HCT116 (cell line): ENCODE measurements at regions not wholly inside any gene's neighbourhood (a gene's known extent, or its start where the extent isn't known, plus 50 kb on each side); places are given as distances from the start of the nearest gene placed in this dataset.

Experiments
- ATAC-seq: fragments of 200-7000 bp; cut with Tn5 transposase; 2 replicates; pipeline ENCODE4 v1.9.1; 2020; ENCODE audit warnings: mild to moderate bottlenecking, moderate library complexity
- BruUV-seq: library from RNA; stranded (reverse); fragments of 400-500 nt; replicated peaks from 2 replicates; lab custom pipeline; 2021; lab: Mats Ljungman, UMichigan
- CTCF ChIA-PET: fragments of 300-600 bp; sonication (Branson Sonifier 250); formaldehyde crosslinking; loops from one replicate; lab custom pipeline; 2021; ENCODE audit warnings: antibody characterized with exemption; lab: Charles Lee
- POLR2A ChIA-PET: fragments of 300-600, 350-600 bp; sonication (Branson Sonifier 250); formaldehyde crosslinking; loops from one replicate; lab custom pipeline; 2021; ENCODE audit warnings: antibody characterized with exemption; lab: Charles Lee
- RAD21 ChIA-PET, 2 experiments: fragments of 300-600 bp; sonication (Branson Sonifier 250); formaldehyde crosslinking; loops; one replicate each; lab custom pipeline; 2023; ENCODE audit warnings: low total read pairs in 2 of 2; ENCODE audit not compliant: uncharacterized antibody in 2 of 2, unreplicated experiment in 2 of 2, low non-redundant PET in 1 of 2; lab: Charles Lee
- DNase-seq: peaks from one replicate; pipeline ENCODE4 v3.0.0-alpha.2; 2010; ENCODE audit warnings: low read depth, low spot score
- H2AFZ ChIP-seq: fragments of 200-600 bp; shearing (Covaris generic), sonication (generic); 2 replicates; pipeline ENCODE4 v1.6.1; 2017; ENCODE audit warnings: low read depth, mixed run types, mixed read lengths, antibody characterized with exemption, low read length; ENCODE audit not compliant: poor library complexity, severe bottlenecking
- H3K27ac ChIP-seq: 2 replicates; pipeline ENCODE4 v1.5.1; 2012; ENCODE audit warnings: low read depth, low read length
- H3K27me3 ChIP-seq: fragments of 200-600 bp; sonication (generic); 2 replicates; pipeline ENCODE4 v1.6.1; 2016; ENCODE audit warnings: mixed run types, low read length, mixed read lengths; ENCODE audit not compliant: insufficient read depth
- H3K36me3 ChIP-seq, 2 experiments: fragments of 200-500 bp in 1 of 2; fragments of 200-600 bp in 1 of 2; sonication (Bioruptor generic) in 1 of 2; sonication (generic) in 1 of 2; 2 replicates each; pipeline versions ENCODE4 v1.5.1 to v1.6.1; 2014 to 2016; ENCODE audit warnings: low read length in 2 of 2, inconsistent platforms in 1 of 2, mixed read lengths in 1 of 2, mixed run types in 1 of 2; ENCODE audit not compliant: insufficient read depth in 2 of 2, control insufficient read depth in 1 of 2
- H3K4me1 ChIP-seq, 2 experiments: fragments of 200-600 bp in 1 of 2; sonication (generic) in 1 of 2; 2 replicates each; pipeline versions ENCODE4 v1.5.1 to v1.6.1; 2012 to 2017; ENCODE audit warnings: low read length in 2 of 2, inconsistent platforms in 1 of 2, mild to moderate bottlenecking in 1 of 2, mixed read lengths in 1 of 2, mixed run types in 1 of 2, moderate library complexity in 1 of 2; ENCODE audit not compliant: insufficient read depth in 2 of 2, control insufficient read depth in 1 of 2
- H3K4me2 ChIP-seq: fragments of 200-600 bp; sonication (generic); 2 replicates; pipeline ENCODE4 v1.6.1; 2017; ENCODE audit warnings: mixed run types, low read length, mixed read lengths
- H3K4me3 ChIP-seq, 2 experiments: fragments of 200-600 bp in 1 of 2; sonication (generic) in 1 of 2; replicated peaks in 1 of 2; 2 replicates each; pipeline ENCODE4 v1.5.1; 2011 to 2016; ENCODE audit warnings: low read length in 2 of 2, control low read depth in 1 of 2, low read depth in 1 of 2, mild to moderate bottlenecking in 1 of 2, mixed read lengths in 1 of 2, mixed run types in 1 of 2
- H3K79me2 ChIP-seq: fragments of 200-600 bp; sonication (generic); 2 replicates; pipeline ENCODE4 v1.6.1; 2017; ENCODE audit warnings: mild to moderate bottlenecking, mixed run types, low read length, moderate library complexity, mixed read lengths; ENCODE audit not compliant: insufficient read depth
- H3K9ac ChIP-seq: fragments of 200-600 bp; sonication (generic); 2 replicates; pipeline ENCODE4 v1.6.1; 2016; ENCODE audit warnings: low read length, mixed read lengths
- H3K9me2 ChIP-seq: fragments of 200-600 bp; sonication (generic), shearing (Covaris generic); 2 replicates; pipeline ENCODE4 v1.6.1; 2017; ENCODE audit warnings: mixed run types, mild to moderate bottlenecking, moderate library complexity; ENCODE audit not compliant: insufficient read depth
- H3K9me3 ChIP-seq, 2 experiments: fragments of 200-500 bp in 1 of 2; fragments of 200-600 bp in 1 of 2; sonication (Bioruptor generic) in 1 of 2; sonication (generic) in 1 of 2; 2 replicates each; pipeline ENCODE4 v1.6.1; 2014 to 2017; ENCODE audit warnings: low read length in 2 of 2, mixed read lengths in 2 of 2, inconsistent platforms in 1 of 2, low read depth in 1 of 2, mild to moderate bottlenecking in 1 of 2, mixed run types in 1 of 2, moderate library complexity in 1 of 2; ENCODE audit not compliant: control insufficient read depth in 1 of 2, insufficient read depth in 1 of 2
- H4K20me1 ChIP-seq: fragments of 200-600 bp; sonication (generic), shearing (Covaris generic); 2 replicates; pipeline ENCODE4 v1.6.1; 2017; ENCODE audit warnings: mixed run types, mild to moderate bottlenecking, moderate library complexity; ENCODE audit not compliant: insufficient read depth
- CTCF ChIP-seq, 3 experiments: fragments of 200-600 bp in 1 of 3; sonication (generic) in 1 of 3; IDR thresholded peaks in 2 of 3; conservative IDR thresholded peaks in 1 of 3; 2 replicates each; pipeline ENCODE4 v1.5.1; 2012 to 2017; ENCODE audit warnings: low read depth in 2 of 3, low read length in 2 of 3, antibody characterized with exemption in 1 of 3, borderline replicate concordance in 1 of 3, control low read depth in 1 of 3, mild to moderate bottlenecking in 1 of 3, mixed read lengths in 1 of 3, mixed run types in 1 of 3, moderate library complexity in 1 of 3; ENCODE audit not compliant: insufficient read depth in 1 of 3
- EGR1 ChIP-seq: IDR thresholded peaks from 2 replicates; pipeline ENCODE4 v1.6.1; 2012; ENCODE audit warnings: low read depth
- ELF1 ChIP-seq: IDR thresholded peaks from 2 replicates; pipeline ENCODE4 v1.6.1; 2012; ENCODE audit warnings: low read depth, borderline replicate concordance
- EZH2phosphoT487 ChIP-seq: fragments of 200-600 bp; IDR thresholded peaks from 2 replicates; pipeline ENCODE4 v1.6.1; 2018; ENCODE audit warnings: antibody characterized with exemption, borderline replicate concordance
- FOSL1 ChIP-seq: IDR thresholded peaks from 2 replicates; pipeline ENCODE4 v1.6.1; 2012; ENCODE audit warnings: low read depth
- MAX ChIP-seq: IDR thresholded peaks from 2 replicates; pipeline ENCODE4 v1.6.1; 2012
- POLR2A ChIP-seq: IDR thresholded peaks from 2 replicates; pipeline ENCODE4 v1.7.0; 2011; ENCODE audit warnings: borderline replicate concordance; ENCODE audit not compliant: insufficient read depth, insufficient read length; ENCODE audit errors: extremely low read depth
- POLR2AphosphoS5 ChIP-seq: IDR thresholded peaks from 2 replicates; pipeline ENCODE4 v1.6.1; 2011; ENCODE audit warnings: mild to moderate bottlenecking, low read depth, low read length, moderate library complexity
- RAD21 ChIP-seq: IDR thresholded peaks from 2 replicates; pipeline ENCODE4 v1.6.1; 2012; ENCODE audit warnings: low read depth, mild to moderate bottlenecking
- REST ChIP-seq: IDR thresholded peaks from 2 replicates; pipeline ENCODE4 v1.6.1; 2012; ENCODE audit warnings: low read depth
- SP1 ChIP-seq: IDR thresholded peaks from 2 replicates; pipeline ENCODE4 v1.6.1; 2012; ENCODE audit warnings: low read depth
- SRF ChIP-seq: IDR thresholded peaks from 2 replicates; pipeline ENCODE4 v1.6.1; 2012; ENCODE audit warnings: low read depth
- TCF7L2 ChIP-seq: IDR thresholded peaks from 2 replicates; pipeline ENCODE4 v1.7.0; 2011; ENCODE audit warnings: borderline replicate concordance, inconsistent platforms; ENCODE audit not compliant: insufficient read depth, insufficient read length; ENCODE audit errors: extremely low read depth
- YY1 ChIP-seq: IDR thresholded peaks from 2 replicates; pipeline ENCODE4 v1.6.1; 2011; ENCODE audit warnings: low read length, low read depth, moderate library complexity, mild to moderate bottlenecking; ENCODE audit not compliant: insufficient replicate concordance; ENCODE audit errors: extremely low read depth
- ZBTB33 ChIP-seq: IDR thresholded peaks from 2 replicates; pipeline ENCODE4 v1.6.1; 2011; ENCODE audit warnings: mild to moderate bottlenecking, low read length, moderate library complexity; ENCODE audit not compliant: insufficient replicate concordance; ENCODE audit errors: extremely low read depth
- intact Hi-C: fragments of 100-400 bp; cut with micrococcal nuclease; formaldehyde crosslinking; loops from 2 replicates; pipeline ENCODE4 v1.10.0; 2022

GRCh38 chr5:30994176-30994575, 199.3 kb upstream of the CDH6 start:
- TF ChIP-seq FOSL1, result no peak
- TF ChIP-seq YY1, result no peak
- TF ChIP-seq ZBTB33, result no peak
- TF ChIP-seq TCF7L2, result no peak
- TF ChIP-seq POLR2AphosphoS5, result no peak
- TF ChIP-seq ELF1, result no peak
- no peak for TF ChIP-seq REST
- TF ChIP-seq EGR1, result no peak
- TF ChIP-seq SP1, result no peak
- no peak for TF ChIP-seq RAD21
- no peak for TF ChIP-seq SRF
- no peak for TF ChIP-seq MAX
- TF ChIP-seq EZH2phosphoT487, result no peak
- TF ChIP-seq CTCF (IDR thresholded peaks at IDR 0.05 in 2 of 3, conservative IDR thresholded peaks at IDR 0.05 in 1 of 3; ENCODE audit: borderline replicate concordance in 1 of 3, insufficient read depth in 1 of 3, low read depth in 2 of 3, low read length in 2 of 3), result no peak
- no peak for TF ChIP-seq POLR2A
- ChIA-PET POLR2A (no interaction called here), CTCF (no interaction called here), RAD21 (no interaction called here)
- peaks cover 6 to 21% of the 10 kb centered on the region in 2 experiments; a peak in 2 of 4 replicates for H3K9me3 ChIP-seq
- BruUV-seq, result no TSS peak
- H4K20me1 ChIP-seq, result no peaks in the 10 kb centered on the region
- no peaks in the 10 kb centered on the region for H3K36me3 ChIP-seq
- no peak overlapping the region for H3K4me2 ChIP-seq
- ATAC-seq (no peak), DNase-seq (no peak)
- no peak overlapping the region for H3K9ac ChIP-seq
- H3K9me2 ChIP-seq, result no peaks in the 10 kb centered on the region
- no peak overlapping the region for H2AFZ ChIP-seq
- intact Hi-C loops, result no loop called here
- H3K4me3 ChIP-seq, result no peak overlapping the region
- H3K27ac ChIP-seq, result no peak overlapping the region
- H3K4me1 ChIP-seq, result no peaks in the 10 kb centered on the region
- no peaks in the 10 kb centered on the region for H3K27me3 ChIP-seq
- no peaks in the 10 kb centered on the region for H3K79me2 ChIP-seq
